CD14-positive monocyte (primary cell): ENCODE measurements at regions not wholly inside any gene's neighbourhood (a gene's known extent, or its start where the extent isn't known, plus 50 kb on each side); places are given as distances from the start of the nearest gene placed in this dataset.

Experiments used
- DNase-seq, 3 donors: peaks; one replicate each; pipeline ENCODE4 v3.0.0-alpha.2; 2011 to 2022
- H2AFZ ChIP-seq: 2 replicates; pipeline ENCODE4 v1.6.0; 2012; ENCODE audit warnings: mild to moderate bottlenecking, low read depth, low read length, inconsistent platforms; ENCODE audit not compliant: insufficient read depth, poor library complexity, severe bottlenecking
- H3K27ac ChIP-seq, 2 donors: 1 replicate in 1 of 2; 2 replicates in 1 of 2; pipeline ENCODE4 v1.5.1; 2012 to 2013; ENCODE audit warnings: low read length in 2 of 2, control low read depth in 1 of 2, inconsistent platforms in 1 of 2, low read depth in 1 of 2, mild to moderate bottlenecking in 1 of 2
- H3K27me3 ChIP-seq, 2 donors: one replicate each; pipeline versions ENCODE4 v1.6.0 to v1.6.1; 2011 to 2013; ENCODE audit warnings: low read length in 2 of 2; ENCODE audit not compliant: control insufficient read depth in 2 of 2, insufficient read depth in 2 of 2
- H3K36me3 ChIP-seq, 2 donors: replicated peaks in 1 of 2; 1 replicate in 1 of 2; 2 replicates in 1 of 2; pipeline versions ENCODE4 v1.5.1 to v1.6.1; 2012 to 2013; ENCODE audit warnings: low read length in 2 of 2, control low read depth in 1 of 2, inconsistent platforms in 1 of 2, mild to moderate bottlenecking in 1 of 2; ENCODE audit not compliant: insufficient read depth in 2 of 2, control insufficient read depth in 1 of 2
- H3K4me1 ChIP-seq, 2 donors: 1 replicate in 1 of 2; 2 replicates in 1 of 2; pipeline versions ENCODE4 v1.5.1 to v1.6.1; 2012 to 2013; ENCODE audit warnings: low read length in 2 of 2, control low read depth in 1 of 2, inconsistent platforms in 1 of 2, mild to moderate bottlenecking in 1 of 2, moderate library complexity in 1 of 2; ENCODE audit not compliant: insufficient read depth in 2 of 2, control insufficient read depth in 1 of 2
- H3K4me2 ChIP-seq: replicated peaks from 2 replicates; pipeline ENCODE3; 2012; ENCODE audit warnings: low read length, moderate library complexity, mild to moderate bottlenecking; ENCODE audit not compliant: poor library complexity, severe bottlenecking; ENCODE audit errors: extremely low read depth
- H3K4me3 ChIP-seq, 3 experiments: fragments of 200-600 bp in 1 of 3; sonication (generic) in 1 of 3; replicated peaks in 1 of 3; 1 replicate in 2 of 3; 2 replicates in 1 of 3; pipeline ENCODE4 v1.5.1; 2011 to 2013; ENCODE audit warnings: low read length in 3 of 3, mild to moderate bottlenecking in 3 of 3, control low read depth in 2 of 3, low read depth in 2 of 3, inconsistent platforms in 1 of 3, moderate library complexity in 1 of 3
- H3K79me2 ChIP-seq: 2 replicates; pipeline ENCODE4 v1.6.0; 2012; ENCODE audit warnings: mild to moderate bottlenecking, control low read depth, inconsistent platforms, low read length, moderate library complexity; ENCODE audit not compliant: insufficient read depth
- H3K9ac ChIP-seq: 2 replicates; pipeline ENCODE4 v1.6.0; 2017; ENCODE audit warnings: low read length, mild to moderate bottlenecking; ENCODE audit not compliant: insufficient read depth, poor library complexity, severe bottlenecking
- H3K9me3 ChIP-seq, 2 donors: replicated peaks in 1 of 2; 1 replicate in 1 of 2; 2 replicates in 1 of 2; pipeline versions ENCODE4 v1.5.1 to v1.6.1; 2012 to 2013; ENCODE audit warnings: low read length in 2 of 2, control low read depth in 1 of 2; ENCODE audit not compliant: control insufficient read depth in 1 of 2, insufficient read depth in 1 of 2
- H4K20me1 ChIP-seq: 2 replicates; pipeline ENCODE4 v1.6.0; 2012; ENCODE audit warnings: mild to moderate bottlenecking, low read length, control low read depth, moderate library complexity; ENCODE audit not compliant: insufficient read depth
- H3K27ac Mint-ChIP-seq, 7 donors: one replicate each; pipeline ENCODE4 v1.8.0; 2020; ENCODE audit warnings: mild to moderate bottlenecking in 7 of 7, mixed read lengths in 7 of 7, moderate library complexity in 6 of 7, inconsistent platforms in 2 of 7
- H3K27me3 Mint-ChIP-seq, 3 donors: one replicate each; pipeline ENCODE4 v1.8.0; 2021 to 2022; ENCODE audit warnings: low read depth in 3 of 3, mild to moderate bottlenecking in 3 of 3, mixed read lengths in 3 of 3, moderate library complexity in 3 of 3, inconsistent platforms in 1 of 3
- H3K36me3 Mint-ChIP-seq, 2 donors: one replicate each; pipeline ENCODE4 v1.8.0; 2020; ENCODE audit warnings: mixed read lengths in 2 of 2, inconsistent platforms in 1 of 2, mild to moderate bottlenecking in 1 of 2
- H3K4me1 Mint-ChIP-seq: one replicate; pipeline ENCODE4 v1.8.0; 2020; ENCODE audit warnings: mild to moderate bottlenecking, mixed read lengths
- H3K4me3 Mint-ChIP-seq, 2 donors: one replicate each; pipeline ENCODE4 v1.8.0; 2020; ENCODE audit warnings: mild to moderate bottlenecking in 2 of 2, mixed read lengths in 2 of 2, moderate library complexity in 1 of 2
- H3K9me3 Mint-ChIP-seq, 7 donors: one replicate each; pipeline ENCODE4 v1.8.0; 2020 to 2022; ENCODE audit warnings: mixed read lengths in 7 of 7, mild to moderate bottlenecking in 6 of 7, moderate library complexity in 6 of 7, inconsistent platforms in 2 of 7
- CTCF ChIP-seq: fragments of 200-600 bp; IDR thresholded peaks from one replicate; pipeline ENCODE4 v1.8.0; 2022; ENCODE audit warnings: antibody characterized with exemption, mild to moderate bottlenecking
- WGBS: methylation state at CpG from one replicate; pipeline ENCODE4 v1.1.5; 2013; ENCODE audit warnings: missing lambda C conversion rate; ENCODE audit not compliant: insufficient coverage; 5-methylcytosine and 5-hydroxymethylcytosine counted together
- intact Hi-C, 2 donors: fragments of 100-400 bp; cut with micrococcal nuclease; formaldehyde crosslinking; loops; one replicate each; pipeline versions ENCODE4 v1.15.0 to v1.15.1; 2023

- Histone ChIP-seq H3K27me3 (no peaks in the 10 kb centered on the region), H3K4me3 (no peak overlapping the region), H3K36me3 (no peaks in the 10 kb centered on the region), H3K79me2 (no peaks in the 10 kb centered on the region), H3K9ac (no peak overlapping the region), H2AFZ (no peak overlapping the region), H4K20me1 (no peaks in the 10 kb centered on the region), H3K4me2 (no peak overlapping the region), H3K9me3 (no peaks in the 10 kb centered on the region), H3K4me1 (no peaks in the 10 kb centered on the region), H3K27ac (no peak overlapping the region)
- no peak for TF ChIP-seq CTCF
- intact Hi-C loops = no loop called here
- peaks cover 0 to 11% (median 2%) of the 10 kb centered on the region in 7 donors for H3K9me3 Mint-ChIP-seq
- WGBS = 92% methylated on average over 2 of the region's 5 CpGs
- peaks cover 0 to 6% (median 5%) of the 10 kb centered on the region in 3 donors for H3K27me3 Mint-ChIP-seq
- H3K36me3 Mint-ChIP-seq = no peaks in the 10 kb centered on the region
- no peak overlapping the region for H3K27ac Mint-ChIP-seq
- no peak overlapping the region for H3K4me3 Mint-ChIP-seq
- DNase-seq = no peak
- H3K4me1 Mint-ChIP-seq = no peaks in the 10 kb centered on the region
Observed at GRCh38 chr7:132065989-132066603, 509.7 kb upstream of the PODXL start.

- Histone ChIP-seq H3K9ac (no peak overlapping the region), H3K4me2 (no peak overlapping the region), H3K4me3 (no peak overlapping the region), H2AFZ (no peak overlapping the region), H3K9me3 (no peaks in the 10 kb centered on the region), H3K4me1 (no peaks in the 10 kb centered on the region), H3K27me3 (no peaks in the 10 kb centered on the region), H3K36me3 (no peaks in the 10 kb centered on the region), H3K79me2 (no peaks in the 10 kb centered on the region), H3K27ac (no peak overlapping the region), H4K20me1 (no peaks in the 10 kb centered on the region)
- TF ChIP-seq CTCF = no peak
- Mint-ChIP-seq H3K9me3 (peaks cover 0 to 11% (median 2%) of the 10 kb centered on the region in 7 donors), H3K4me1 (no peaks in the 10 kb centered on the region), H3K36me3 (no peaks in the 10 kb centered on the region), H3K4me3 (no peak overlapping the region), H3K27ac (no peak overlapping the region), H3K27me3 (peaks cover 0 to 6% (median 5%) of the 10 kb centered on the region in 3 donors)
- WGBS = 63% methylated on average over 3 of the region's 8 CpGs
- intact Hi-C loops = no loop called here
- DNase-seq = no peak
Observed at GRCh38 chr7:132065193-132065988, 509.0 kb upstream of the PODXL start.
